Epithelial cell of esophagus (primary cell): ENCODE measurements at regions not wholly inside any gene's neighbourhood (a gene's known extent, or its start where the extent isn't known, plus 50 kb on each side); places are given as distances from the start of the nearest gene placed in this dataset.

ENCODE experiments used
- DNase-seq: peaks from one replicate; pipeline ENCODE4 v3.0.0; 2010; ENCODE audit warnings: low read depth
- H3K4me3 ChIP-seq: 2 replicates; pipeline ENCODE4 v1.5.1; 2011; ENCODE audit warnings: mild to moderate bottlenecking, low read length, control low read depth
- CTCF ChIP-seq: IDR thresholded peaks from 2 replicates; pipeline ENCODE4 v1.5.1; 2011; ENCODE audit warnings: low read depth, mild to moderate bottlenecking, low read length, control low read depth, inconsistent platforms; ENCODE audit not compliant: insufficient read depth; ENCODE audit errors: missing control alignments

DNA sequence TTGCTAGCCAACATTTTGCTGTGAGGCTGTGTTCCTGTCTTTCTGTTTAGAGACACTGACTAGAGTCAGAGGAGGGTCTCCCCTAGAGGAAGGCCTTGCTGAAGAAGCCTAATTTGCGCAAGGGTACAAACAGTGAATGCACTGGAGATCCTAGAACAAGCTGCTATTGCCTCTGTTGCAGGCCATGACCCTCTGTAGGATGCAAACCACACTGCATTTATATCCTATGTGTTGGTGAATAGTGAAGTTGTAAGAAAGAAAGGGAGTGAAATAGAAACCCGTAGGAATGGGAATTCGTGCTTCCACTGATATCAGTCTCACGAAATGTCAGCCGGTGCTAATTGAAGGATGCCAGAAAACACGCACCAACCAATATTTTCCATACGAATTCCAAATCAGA, 88.2 kb downstream of the GJA1 start:
- no peak overlapping the region for H3K4me3 ChIP-seq
- no peak for DNase-seq
- no peak for TF ChIP-seq CTCF

DNA sequence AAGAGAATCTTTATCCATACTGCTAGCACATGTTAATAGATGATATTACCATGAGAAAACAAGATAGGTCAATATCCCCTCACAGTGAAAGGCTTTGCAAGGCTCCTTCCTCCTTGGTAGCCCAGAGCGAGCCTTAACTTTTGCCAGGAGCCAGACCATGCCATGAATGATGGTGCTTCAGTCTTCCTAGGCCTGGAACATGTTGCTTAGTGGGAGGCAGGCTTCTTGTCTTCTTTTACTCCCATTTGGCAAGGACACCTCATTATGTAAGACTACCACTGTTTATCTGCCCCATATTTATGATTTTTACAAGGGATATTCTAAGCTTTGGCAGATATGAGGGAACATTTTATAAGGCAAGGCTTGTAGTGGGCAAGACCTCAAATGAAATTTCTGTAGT, 90.8 kb downstream of the GJA1 start:
- TF ChIP-seq CTCF, result no peak
- DNase-seq, result no peak
- H3K4me3 ChIP-seq, result no peak overlapping the region

DNA sequence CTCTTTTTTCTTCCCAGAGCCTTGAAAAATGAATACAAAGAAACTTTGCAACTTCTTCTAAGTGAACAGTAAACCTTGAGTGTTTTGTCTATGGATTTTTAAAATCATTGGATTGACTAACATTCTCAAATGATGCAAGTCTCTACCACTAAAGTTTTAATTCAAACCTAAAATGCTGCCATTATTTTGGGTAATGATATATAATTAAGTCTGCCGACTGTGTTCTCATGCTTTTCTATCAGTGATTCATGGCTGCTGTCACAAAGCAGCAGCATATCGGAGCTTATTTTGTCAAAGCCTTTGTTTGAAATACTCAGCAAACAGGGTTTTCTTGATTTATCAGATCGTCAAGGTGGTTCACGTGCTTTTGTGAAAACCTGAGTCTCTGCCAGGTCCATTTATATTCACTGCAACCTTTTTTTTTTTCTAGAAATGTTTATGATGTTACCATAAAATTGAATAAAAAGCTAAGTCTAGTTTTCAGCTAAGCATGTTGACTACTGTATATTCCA, 96.3 kb downstream of the GJA1 start:
- no peak overlapping the region for H3K4me3 ChIP-seq
- DNase-seq, result peak; percentile 77
- TF ChIP-seq CTCF, result no peak

GRCh38 chr6:121533321-121533841, 97.9 kb downstream of the GJA1 start:
- TF ChIP-seq CTCF, result no peak
- DNase-seq, result peak; percentile 73
- no peak overlapping the region for H3K4me3 ChIP-seq

DNA sequence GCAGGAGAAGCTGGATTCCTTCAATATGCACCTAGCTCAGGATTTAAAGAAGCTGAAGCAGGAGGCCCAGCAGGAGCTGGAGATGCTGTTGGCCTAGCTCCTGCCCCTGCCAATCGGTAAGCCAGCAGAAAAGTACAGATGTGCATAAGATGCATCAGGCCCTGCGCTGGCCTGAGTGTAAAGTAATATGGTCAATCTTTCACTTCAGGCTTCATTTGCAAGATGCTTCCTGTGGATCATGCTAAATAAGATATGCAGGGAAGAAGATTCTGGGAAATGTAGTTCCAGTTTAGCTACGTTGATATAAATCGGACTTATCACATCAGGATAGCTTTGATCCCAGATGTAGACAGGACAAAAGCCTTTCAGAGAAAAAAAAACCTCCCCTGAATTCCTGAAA, 100.3 kb downstream of the GJA1 start:
- TF ChIP-seq CTCF, result no peak

DNA sequence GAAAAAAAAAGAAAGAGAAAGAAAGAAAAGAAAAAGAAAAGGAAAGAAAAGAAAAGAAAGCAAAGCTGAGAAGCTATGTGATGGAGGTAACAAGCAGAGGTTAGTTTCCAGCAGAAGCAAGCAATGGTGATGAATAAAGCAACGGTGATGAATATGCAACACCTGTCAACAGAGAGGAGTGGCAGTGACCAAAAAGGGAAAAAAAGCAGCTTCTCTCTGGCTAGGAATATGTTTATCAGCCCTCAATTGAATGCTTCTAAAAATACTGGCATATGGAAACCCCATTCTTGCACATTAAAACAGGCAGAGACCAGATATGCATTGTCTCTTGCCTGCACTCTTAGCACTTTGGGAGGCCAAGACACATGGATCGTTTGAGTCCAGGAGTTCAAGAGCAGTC, 100.9 kb downstream of the GJA1 start:
- no peak overlapping the region for H3K4me3 ChIP-seq
- TF ChIP-seq CTCF, result no peak
- no peak for DNase-seq

More for the DNA sequence above, 100.3 kb downstream of the GJA1 start:
- H3K4me3 ChIP-seq, result no peak overlapping the region
- DNase-seq, result no peak

DNA sequence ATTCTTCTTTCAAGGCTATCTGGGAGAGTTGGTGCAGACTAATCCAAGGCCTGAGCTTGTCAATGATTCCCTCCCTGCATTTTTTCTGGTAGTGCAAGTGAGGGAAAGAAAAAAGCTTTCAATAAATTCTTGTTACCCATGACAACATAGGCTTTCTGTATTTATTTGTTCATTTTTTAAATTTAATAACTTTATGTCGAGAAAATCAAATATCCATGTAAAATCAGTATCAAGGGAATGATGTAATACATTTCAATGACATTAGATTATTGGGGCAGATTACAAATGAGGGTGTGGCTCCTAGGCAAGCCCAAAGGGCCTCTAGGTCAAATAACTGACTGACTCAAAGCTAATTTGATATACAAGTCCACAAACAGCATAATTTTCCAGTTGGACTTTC, 104.0 kb downstream of the GJA1 start:
- peak; percentile 32 for DNase-seq
- no peak for TF ChIP-seq CTCF

More for the DNA sequence above, 104.0 kb downstream of the GJA1 start:
- H3K4me3 ChIP-seq, result no peak overlapping the region
